Omental fat pad (tissue), 3 donors: ENCODE measurements at regions not wholly inside any gene's neighbourhood (a gene's known extent, or its start where the extent isn't known, plus 50 kb on each side); places are given as distances from the start of the nearest gene placed in this dataset.

Experiments
- ATAC-seq: fragments of 150-250 bp; one replicate; pipeline ENCODE4 v1.9.1; 2016; ENCODE audit warnings: mild to moderate bottlenecking, moderate library complexity; ENCODE audit not compliant: low FRiP score
- DNase-seq: peaks from one replicate; pipeline ENCODE4 v3.0.0-alpha.2; 2019; ENCODE audit warnings: low spot score
- CTCF ChIP-seq, 3 donors: fragments of 450-650 bp; IDR thresholded peaks; one replicate each; pipeline ENCODE4 v1.5.1; 2016 to 2017; ENCODE audit warnings: antibody characterized with exemption in 3 of 3, mild to moderate bottlenecking in 3 of 3, moderate library complexity in 2 of 3

- TF ChIP-seq CTCF (IDR thresholded peaks at IDR 0.05) = no peak
- DNase-seq = no peak
- ATAC-seq = no peak
Measured at GRCh38 chr7:13279854-13280435, 592.5 kb downstream of the ARL4A start.

DNA sequence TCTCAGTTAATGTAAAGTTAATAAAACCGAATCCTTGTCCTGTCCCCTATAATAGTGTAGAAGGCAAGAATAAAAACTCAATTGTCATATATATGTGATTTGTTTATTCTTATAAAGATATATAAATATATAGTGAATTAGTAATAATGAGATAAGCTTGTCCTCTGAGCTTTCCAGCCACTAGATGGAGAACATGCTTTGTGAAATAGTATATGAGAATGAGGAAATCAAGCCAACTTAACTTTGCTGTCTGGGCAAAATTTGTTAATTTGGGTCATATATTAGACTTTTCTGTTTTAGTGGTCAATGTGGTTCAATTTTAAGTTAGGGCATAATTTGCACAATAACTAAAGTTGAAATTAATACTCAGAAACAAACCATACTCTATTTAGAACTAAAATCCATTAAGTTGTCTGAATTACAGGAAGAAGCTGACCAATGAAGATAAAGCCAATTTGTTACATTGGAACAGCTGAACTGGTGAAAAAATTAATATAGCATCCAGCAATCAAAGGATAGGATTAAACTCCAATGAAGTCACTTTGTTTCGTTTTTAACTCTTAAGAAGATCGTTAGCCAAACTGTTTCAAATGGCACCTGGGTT, 595.0 kb downstream of the ARL4A start:
- no peak for DNase-seq
- no peak for ATAC-seq
- no peak for TF ChIP-seq CTCF (IDR thresholded peaks at IDR 0.05)

DNA sequence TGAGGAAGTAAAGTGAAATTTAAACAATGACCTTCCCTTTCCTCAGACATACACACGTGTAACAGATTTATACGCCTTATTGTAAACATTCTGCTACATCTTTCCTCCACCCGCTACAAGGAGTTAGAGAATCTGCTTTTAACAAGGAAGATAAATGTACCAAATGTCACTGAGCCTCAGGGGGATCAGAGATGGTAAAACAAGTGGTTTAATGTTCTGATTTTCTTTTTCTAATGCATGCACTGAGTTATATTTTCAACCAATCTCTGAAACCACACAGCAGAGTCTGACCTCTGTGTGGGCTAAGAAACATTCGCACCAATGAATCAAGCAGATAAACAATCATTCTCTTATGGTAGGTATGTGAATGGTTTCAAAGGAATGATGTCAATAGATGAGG, 599.5 kb downstream of the ARL4A start:
- no peak for TF ChIP-seq CTCF (IDR thresholded peaks at IDR 0.05)
- ATAC-seq (no peak), DNase-seq (no peak)

GRCh38 chr7:13288516-13288915, 601.1 kb downstream of the ARL4A start:
- DNase-seq = no peak
- TF ChIP-seq CTCF (IDR thresholded peaks at IDR 0.05) = no peak
- no peak for ATAC-seq

- no peak for TF ChIP-seq CTCF (IDR thresholded peaks at IDR 0.05)
- DNase-seq (no peak), ATAC-seq (no peak)
Measured at GRCh38 chr7:13290975-13291374, 603.5 kb downstream of the ARL4A start.

- ATAC-seq (no peak), DNase-seq (no peak)
- no peak for TF ChIP-seq CTCF (IDR thresholded peaks at IDR 0.05)
Measured at GRCh38 chr7:13293264-13294002, 606.0 kb downstream of the ARL4A start.

DNA sequence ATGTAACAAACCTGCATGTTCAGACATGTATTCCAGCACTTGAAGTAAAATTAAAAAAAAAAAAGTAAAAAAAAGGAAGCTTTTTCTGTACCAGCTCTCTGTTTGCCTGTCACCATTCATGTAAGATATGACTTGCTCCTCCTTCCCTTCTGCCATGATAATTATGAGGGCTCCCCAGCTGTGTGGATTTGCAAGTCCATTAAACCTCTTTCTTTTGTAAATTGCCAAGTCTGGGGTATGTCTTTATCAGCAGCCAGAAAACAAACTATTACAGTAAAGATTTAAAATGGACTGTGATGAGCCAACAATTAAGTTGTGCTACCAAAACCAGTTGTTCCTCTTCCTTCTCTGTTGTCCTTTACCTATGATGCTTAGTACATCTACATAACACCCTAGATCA, 619.6 kb downstream of the ARL4A start:
- DNase-seq (no peak), ATAC-seq (no peak)
- no peak for TF ChIP-seq CTCF (IDR thresholded peaks at IDR 0.05)
